ENCODE measurements at regions not wholly inside any gene's neighbourhood (a gene's known extent, or its start where the extent isn't known, plus 50 kb on each side); places are given as distances from the start of the nearest gene placed in this dataset.

DNA sequence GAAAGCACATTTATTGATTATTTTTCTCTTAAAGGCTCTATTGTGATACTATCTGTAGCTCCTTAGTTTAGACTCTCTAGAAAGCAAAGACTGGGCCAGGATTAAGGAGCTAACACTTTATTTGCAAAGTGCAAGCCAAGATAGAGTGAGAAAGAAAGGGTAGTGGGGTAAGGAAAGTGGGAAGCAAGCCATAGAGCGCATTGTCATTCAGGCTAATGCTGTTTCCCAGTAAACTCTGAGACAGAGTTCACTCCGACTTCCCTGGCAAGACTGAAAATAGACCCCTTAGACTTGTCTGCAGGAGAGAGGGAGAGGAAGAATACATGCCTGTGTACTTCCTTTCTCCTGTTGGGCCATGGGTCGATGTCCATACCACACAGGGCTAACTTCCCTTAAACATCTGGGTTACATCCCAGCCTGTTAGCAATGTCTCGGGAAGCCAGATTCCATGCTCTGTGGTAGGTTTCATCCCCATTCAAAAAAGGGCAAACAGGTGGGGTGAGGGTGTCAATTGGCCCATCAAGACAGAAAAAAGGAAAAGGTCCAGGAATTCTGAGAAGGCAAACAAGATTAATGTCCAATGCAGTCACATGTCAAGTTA is 875.8 kb upstream of the CELF2 start:
- Mint-ChIP-seq H3K9me3 (no peaks in the 10 kb centered on the region), H3K4me3 (no peak overlapping the region), H3K36me3 (ENCODE audit: low read depth) (no peaks in the 10 kb centered on the region), H3K4me1 (ENCODE audit: low read depth) (peaks cover 13% of the 10 kb centered on the region), H3K27ac (no peak overlapping the region), H3K27me3 (no peaks in the 10 kb centered on the region)

DNA sequence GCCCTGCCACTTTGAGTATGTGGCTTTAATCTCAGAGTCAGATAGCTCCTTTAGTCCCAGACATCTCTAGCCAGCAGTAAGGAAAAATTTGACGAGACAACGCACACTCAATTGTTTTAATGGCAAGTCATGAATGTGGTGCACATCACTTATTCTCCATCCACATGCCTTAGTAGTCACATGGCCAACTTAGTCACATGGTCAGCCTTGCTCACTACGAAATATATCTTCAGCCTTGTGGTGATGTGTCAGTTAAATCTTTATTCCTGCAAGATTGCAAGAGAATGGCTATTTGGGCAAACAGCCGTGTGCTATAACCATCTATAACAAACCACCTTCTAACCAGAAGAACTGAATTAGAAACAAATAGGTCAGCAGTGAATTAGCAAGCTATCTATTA is 871.1 kb upstream of the CELF2 start:
- Mint-ChIP-seq H3K4me1 (ENCODE audit: low read depth) (no peaks in the 10 kb centered on the region), H3K27ac (no peak overlapping the region), H3K4me3 (no peak overlapping the region), H3K9me3 (no peaks in the 10 kb centered on the region), H3K27me3 (peaks cover 3% of the 10 kb centered on the region), H3K36me3 (ENCODE audit: low read depth) (no peaks in the 10 kb centered on the region)

DNA sequence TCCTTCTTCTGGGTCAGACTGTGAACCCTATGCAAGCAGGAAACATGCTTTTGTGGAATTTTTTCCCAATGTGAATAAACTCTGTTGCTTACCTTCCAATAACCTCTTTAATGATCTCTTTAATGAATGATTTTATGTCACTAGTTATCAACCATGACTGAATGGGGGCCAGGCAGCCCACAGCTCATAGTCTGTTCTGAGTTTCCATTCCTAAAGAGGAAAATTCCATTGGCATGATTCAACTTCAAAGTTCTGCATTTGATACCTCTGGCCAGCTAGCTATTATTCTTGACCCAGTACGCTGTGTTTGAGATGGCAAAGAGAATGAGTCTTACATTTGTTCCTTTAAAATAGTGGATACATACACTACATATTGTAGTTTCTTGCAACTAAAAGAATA is 867.8 kb upstream of the CELF2 start:
- H3K4me3 Mint-ChIP-seq, result no peak overlapping the region
- H3K27ac Mint-ChIP-seq, result no peak overlapping the region
- no peaks in the 10 kb centered on the region for H3K4me1 Mint-ChIP-seq (ENCODE audit: low read depth)
- peaks cover 6% of the 10 kb centered on the region for H3K27me3 Mint-ChIP-seq
- peaks cover 3% of the 10 kb centered on the region for H3K9me3 Mint-ChIP-seq
- H3K36me3 Mint-ChIP-seq (ENCODE audit: low read depth), result no peaks in the 10 kb centered on the region

DNA sequence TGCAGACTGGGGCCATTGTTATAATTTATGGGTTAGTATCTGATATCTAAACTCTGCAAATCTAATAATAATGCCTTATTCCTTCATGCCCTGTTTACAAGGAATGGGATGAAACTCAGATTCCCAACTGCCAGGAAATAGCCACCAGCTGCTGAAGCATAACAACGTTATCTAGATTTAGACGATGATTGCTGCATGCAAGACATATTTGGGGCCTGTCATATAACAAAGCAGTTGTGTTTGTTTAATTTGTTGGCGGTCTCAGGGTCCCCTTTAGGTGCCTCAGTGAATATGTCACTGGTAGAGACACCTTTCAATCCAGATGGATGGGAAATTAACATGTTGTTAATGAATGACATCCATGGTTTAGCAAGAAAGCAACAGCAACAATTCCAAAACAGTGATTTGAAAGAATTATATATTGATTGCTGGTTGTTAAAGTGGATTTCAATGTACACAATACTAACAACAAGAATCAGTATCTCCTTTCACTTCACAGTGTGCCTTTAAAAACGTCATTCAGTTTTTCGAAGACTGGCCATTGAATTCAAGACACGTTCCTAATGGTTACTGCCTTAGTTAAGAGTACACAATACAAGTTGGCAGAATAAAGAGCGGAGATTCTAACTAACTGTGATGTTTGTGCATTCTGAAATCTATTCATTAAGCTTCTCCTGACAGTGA is 860.6 kb upstream of the CELF2 start:
- Mint-ChIP-seq H3K4me3 (no peak overlapping the region), H3K27me3 (peaks cover 5% of the 10 kb centered on the region), H3K36me3 (ENCODE audit: low read depth) (no peaks in the 10 kb centered on the region), H3K4me1 (ENCODE audit: low read depth) (no peaks in the 10 kb centered on the region), H3K9me3 (peaks cover 13% of the 10 kb centered on the region), H3K27ac (no peak overlapping the region)

DNA sequence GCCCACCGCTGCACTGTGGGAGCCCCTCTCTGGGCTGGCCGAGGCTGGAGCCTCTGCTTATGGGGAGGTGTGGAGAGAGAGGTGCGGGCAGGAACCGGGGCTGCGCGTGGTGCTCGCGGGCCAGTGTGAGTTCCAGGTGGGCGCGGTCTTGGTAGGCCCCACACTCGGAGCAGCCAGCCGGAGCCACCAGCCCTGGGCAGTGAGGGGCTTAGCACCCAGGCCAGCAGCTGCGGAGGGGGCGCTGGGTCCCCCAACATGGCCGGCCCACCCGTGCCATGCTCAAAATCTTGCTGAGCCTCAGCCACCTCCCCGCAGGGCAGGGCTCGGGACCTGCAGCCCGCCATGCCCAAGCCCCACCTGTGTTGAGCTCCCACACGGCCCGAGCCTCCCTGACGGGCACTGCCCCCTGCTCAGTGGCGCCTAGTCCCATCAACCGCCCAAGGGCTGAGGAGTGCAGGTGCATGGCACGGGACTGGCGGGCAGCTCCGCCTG is 856.8 kb upstream of the CELF2 start:
- peaks cover 13% of the 10 kb centered on the region for H3K9me3 Mint-ChIP-seq
- H3K27ac Mint-ChIP-seq, result no peak overlapping the region
- no peak overlapping the region for H3K4me3 Mint-ChIP-seq
- no peaks in the 10 kb centered on the region for H3K36me3 Mint-ChIP-seq (ENCODE audit: low read depth)
- peaks cover 8% of the 10 kb centered on the region for H3K27me3 Mint-ChIP-seq
- no peaks in the 10 kb centered on the region for H3K4me1 Mint-ChIP-seq (ENCODE audit: low read depth)

DNA sequence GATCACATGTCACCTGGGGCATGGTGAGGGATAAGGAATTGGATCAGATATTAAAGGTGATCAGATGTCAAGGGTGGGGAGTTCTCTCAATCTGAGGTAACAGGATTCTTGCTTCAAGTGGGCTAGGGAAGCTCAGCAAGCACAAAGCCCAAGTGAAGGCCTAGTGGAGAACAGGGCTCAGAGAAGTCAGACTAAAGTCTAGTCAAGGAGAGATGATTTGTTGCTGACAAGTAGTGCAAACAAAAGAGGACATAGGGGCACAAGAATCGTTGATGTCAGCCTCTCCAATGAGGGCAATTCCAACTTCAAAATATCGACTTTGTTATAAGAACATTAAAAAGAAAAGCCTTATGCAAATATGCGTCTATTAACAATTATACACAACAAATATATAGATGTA is 852.8 kb upstream of the CELF2 start:
- Mint-ChIP-seq H3K4me3 (no peak overlapping the region), H3K27ac (no peak overlapping the region), H3K36me3 (ENCODE audit: low read depth) (no peaks in the 10 kb centered on the region), H3K27me3 (peaks cover 3% of the 10 kb centered on the region), H3K4me1 (ENCODE audit: low read depth) (no peaks in the 10 kb centered on the region), H3K9me3 (peaks cover 5% of the 10 kb centered on the region)

DNA sequence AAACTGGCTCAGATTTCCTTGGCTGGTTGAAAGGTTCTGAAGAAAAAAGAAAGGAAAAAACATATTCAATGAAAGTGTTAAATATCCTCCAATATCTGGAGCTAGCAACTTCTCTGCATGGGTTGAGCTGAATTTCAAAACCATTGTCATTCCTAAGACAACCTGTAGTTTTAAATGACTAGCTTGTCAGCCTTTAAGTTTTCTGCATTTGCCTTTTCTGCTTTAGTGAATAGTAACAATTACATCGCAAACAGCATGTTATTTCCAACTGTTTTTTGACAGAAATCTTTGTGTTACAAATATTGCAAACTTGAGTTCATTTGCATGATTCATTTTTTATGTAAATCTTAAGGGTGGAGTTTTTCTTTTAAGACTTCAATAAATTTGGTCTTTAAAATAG is 852.3 kb upstream of the CELF2 start:
- no peak overlapping the region for H3K27ac Mint-ChIP-seq
- peaks cover 3% of the 10 kb centered on the region for H3K27me3 Mint-ChIP-seq

DNA sequence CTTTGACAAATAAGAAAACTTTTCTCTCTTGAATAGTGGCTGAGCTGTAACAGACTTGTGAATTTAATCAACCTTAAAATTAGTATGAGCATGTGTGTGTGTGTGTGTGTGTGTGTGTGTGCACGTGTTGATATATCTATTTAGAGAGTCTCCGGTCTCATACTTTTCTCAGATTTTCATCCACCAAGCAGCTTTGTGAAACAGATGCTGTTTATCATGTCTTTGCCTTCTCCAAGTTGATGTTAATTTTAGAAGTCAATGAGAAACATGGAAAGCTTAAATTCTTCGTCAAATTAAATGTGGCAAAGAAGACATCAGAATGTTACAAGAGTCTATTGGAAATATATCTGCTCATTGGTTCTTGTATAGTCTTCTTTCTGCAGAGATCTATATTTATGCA is 839.2 kb upstream of the CELF2 start:
- no peak overlapping the region for H3K4me3 Mint-ChIP-seq
- no peak overlapping the region for H3K27ac Mint-ChIP-seq
- H3K4me1 Mint-ChIP-seq (ENCODE audit: low read depth), result no peaks in the 10 kb centered on the region
- no peaks in the 10 kb centered on the region for H3K9me3 Mint-ChIP-seq
- H3K36me3 Mint-ChIP-seq (ENCODE audit: low read depth), result no peaks in the 10 kb centered on the region
- H3K27me3 Mint-ChIP-seq, result peaks cover 6% of the 10 kb centered on the region

More for the DNA sequence above, 852.3 kb upstream of the CELF2 start:
- H3K4me1 Mint-ChIP-seq (ENCODE audit: low read depth), result no peaks in the 10 kb centered on the region
- H3K9me3 Mint-ChIP-seq, result no peaks in the 10 kb centered on the region
- no peaks in the 10 kb centered on the region for H3K36me3 Mint-ChIP-seq (ENCODE audit: low read depth)
- no peak overlapping the region for H3K4me3 Mint-ChIP-seq

DNA sequence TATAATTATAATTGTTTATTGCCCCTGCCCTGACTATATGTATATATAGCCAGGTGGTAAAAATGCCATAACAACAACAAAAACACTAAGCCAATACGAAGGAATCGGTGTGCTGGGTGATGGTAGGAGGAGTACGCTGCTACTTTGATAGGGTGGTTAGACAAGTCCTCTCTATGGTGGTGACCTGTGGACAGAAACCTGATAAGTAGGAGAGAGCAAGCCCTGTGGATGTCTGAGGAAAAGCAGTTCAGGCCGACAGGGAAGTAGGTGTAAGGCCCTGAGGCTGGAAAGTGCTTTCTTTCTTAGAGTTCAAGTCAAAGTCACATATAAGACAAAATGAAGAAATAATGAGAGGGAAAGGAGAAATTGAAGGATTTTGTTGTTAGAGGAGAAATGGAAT is 823.8 kb upstream of the CELF2 start:
- Mint-ChIP-seq H3K9me3 (peaks cover 4% of the 10 kb centered on the region), H3K27me3 (peaks cover 6% of the 10 kb centered on the region), H3K4me3 (no peak overlapping the region), H3K4me1 (ENCODE audit: low read depth) (no peaks in the 10 kb centered on the region), H3K27ac (no peak overlapping the region), H3K36me3 (ENCODE audit: low read depth) (no peaks in the 10 kb centered on the region)

DNA sequence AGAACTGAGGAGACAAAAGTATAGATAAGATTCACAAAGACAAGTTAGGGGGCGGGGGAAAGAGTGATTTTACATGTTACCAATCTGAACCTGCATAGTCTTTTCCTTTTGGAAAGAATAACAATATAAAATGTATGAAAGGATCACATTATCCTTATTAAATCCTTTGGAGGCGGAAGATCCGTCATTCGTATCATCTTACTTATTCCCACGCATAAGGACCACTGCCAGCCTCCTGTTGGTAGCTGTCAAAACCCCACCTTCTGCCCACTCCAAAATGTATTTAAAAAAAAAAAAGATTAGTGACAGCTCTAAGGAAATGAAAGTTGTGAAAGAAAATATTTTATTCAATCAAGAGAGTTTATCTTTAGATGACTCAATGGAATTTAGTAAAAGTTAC is 821.0 kb upstream of the CELF2 start:
- no peaks in the 10 kb centered on the region for H3K4me1 Mint-ChIP-seq (ENCODE audit: low read depth)
- no peaks in the 10 kb centered on the region for H3K9me3 Mint-ChIP-seq
- no peaks in the 10 kb centered on the region for H3K36me3 Mint-ChIP-seq (ENCODE audit: low read depth)
- peaks cover 11% of the 10 kb centered on the region for H3K27me3 Mint-ChIP-seq
- no peak overlapping the region for H3K4me3 Mint-ChIP-seq
- H3K27ac Mint-ChIP-seq, result no peak overlapping the region

DNA sequence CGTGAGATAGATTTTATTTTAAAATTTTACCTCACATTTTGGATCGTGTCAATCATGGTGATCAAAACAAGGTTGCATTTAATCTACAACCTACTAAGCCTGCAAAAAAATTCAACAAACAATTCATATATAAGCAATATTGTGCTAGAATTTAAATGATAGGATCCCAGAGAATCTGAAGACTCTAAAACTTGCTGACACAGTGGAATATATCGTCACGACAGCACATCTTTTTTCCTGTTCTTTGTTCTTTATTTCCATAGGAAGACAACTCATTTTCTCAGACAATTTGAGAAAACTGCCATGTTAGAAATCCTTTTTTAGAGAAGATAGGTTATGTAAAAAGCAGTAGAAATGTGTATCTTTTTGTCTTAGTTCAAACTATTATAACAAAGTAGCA is 820.2 kb upstream of the CELF2 start:
- no peak overlapping the region for H3K4me3 Mint-ChIP-seq
- H3K4me1 Mint-ChIP-seq (ENCODE audit: low read depth), result no peaks in the 10 kb centered on the region
- no peaks in the 10 kb centered on the region for H3K9me3 Mint-ChIP-seq
- H3K36me3 Mint-ChIP-seq (ENCODE audit: low read depth), result no peaks in the 10 kb centered on the region
- no peak overlapping the region for H3K27ac Mint-ChIP-seq
- peaks cover 11% of the 10 kb centered on the region for H3K27me3 Mint-ChIP-seq

DNA sequence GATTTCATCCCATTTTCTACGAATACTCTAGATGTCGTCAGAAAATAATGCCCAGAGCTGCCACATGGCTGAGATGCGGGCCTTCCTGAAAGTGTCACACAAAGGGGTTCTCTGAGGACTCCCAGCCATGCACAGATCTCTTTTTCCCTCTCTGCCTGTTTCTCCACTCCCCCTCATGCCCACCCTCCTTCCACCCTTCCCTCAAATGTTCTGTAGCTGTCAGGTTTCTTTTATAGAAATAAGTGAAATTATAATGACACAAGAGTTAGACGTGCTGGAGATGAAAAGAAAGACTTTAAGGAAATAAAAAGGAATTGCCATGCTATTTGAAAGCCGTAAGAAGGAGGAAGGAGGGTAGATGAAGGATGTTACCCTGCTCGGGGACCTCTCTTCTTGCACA is 819.3 kb upstream of the CELF2 start:
- Mint-ChIP-seq H3K27me3 (peaks cover 11% of the 10 kb centered on the region), H3K4me1 (ENCODE audit: low read depth) (no peaks in the 10 kb centered on the region), H3K27ac (no peak overlapping the region)

DNA sequence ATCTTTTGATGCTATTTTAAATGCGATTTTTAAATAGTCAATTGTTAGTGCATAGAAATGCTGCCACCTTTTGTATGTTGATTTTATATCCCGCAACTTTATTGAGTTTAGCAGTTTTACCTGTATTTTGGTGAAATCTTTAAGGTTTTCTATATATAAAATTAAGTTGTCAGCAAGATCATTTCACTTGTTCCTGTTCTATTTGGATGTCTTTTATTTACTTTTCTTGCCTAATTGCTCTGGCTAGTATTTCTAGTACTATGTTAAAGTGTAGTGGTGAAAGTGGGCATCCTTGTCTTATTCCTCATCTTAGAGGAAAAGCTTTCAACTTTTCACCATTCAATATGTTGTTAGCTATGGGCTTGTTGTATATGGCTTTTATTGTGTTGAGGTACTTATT is 813.3 kb upstream of the CELF2 start:
- Mint-ChIP-seq H3K27ac (no peak overlapping the region), H3K4me1 (ENCODE audit: low read depth) (no peaks in the 10 kb centered on the region), H3K27me3 (peaks cover 4% of the 10 kb centered on the region), H3K9me3 (peaks cover 8% of the 10 kb centered on the region), H3K36me3 (ENCODE audit: low read depth) (no peaks in the 10 kb centered on the region), H3K4me3 (no peak overlapping the region)

More for the DNA sequence above, 819.3 kb upstream of the CELF2 start:
- Mint-ChIP-seq H3K9me3 (peaks cover 4% of the 10 kb centered on the region), H3K4me3 (no peak overlapping the region), H3K36me3 (ENCODE audit: low read depth) (no peaks in the 10 kb centered on the region)

DNA sequence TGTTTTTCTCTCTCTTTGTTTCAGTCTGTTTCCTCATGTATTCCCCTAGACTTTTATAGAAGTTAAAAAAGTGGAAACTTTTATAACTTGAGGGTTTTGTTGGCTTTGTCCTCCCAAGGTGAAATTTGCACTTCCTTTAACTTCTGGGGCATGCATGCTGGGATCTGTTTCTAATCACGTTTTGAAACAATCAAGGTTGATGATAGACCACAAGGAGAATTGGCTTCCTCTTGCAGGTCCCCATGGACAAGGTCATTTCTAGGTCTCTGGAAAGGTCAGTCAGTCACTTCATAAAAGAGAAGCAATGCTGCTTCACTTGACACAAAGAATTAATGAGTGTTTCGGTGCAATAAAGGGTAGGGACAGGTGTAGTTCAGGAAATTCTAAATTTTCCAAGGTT is 811.8 kb upstream of the CELF2 start:
- peaks cover 8% of the 10 kb centered on the region for H3K9me3 Mint-ChIP-seq
- no peaks in the 10 kb centered on the region for H3K27me3 Mint-ChIP-seq
- H3K36me3 Mint-ChIP-seq (ENCODE audit: low read depth), result no peaks in the 10 kb centered on the region
- no peak overlapping the region for H3K4me3 Mint-ChIP-seq
- no peaks in the 10 kb centered on the region for H3K4me1 Mint-ChIP-seq (ENCODE audit: low read depth)
- H3K27ac Mint-ChIP-seq, result no peak overlapping the region

DNA sequence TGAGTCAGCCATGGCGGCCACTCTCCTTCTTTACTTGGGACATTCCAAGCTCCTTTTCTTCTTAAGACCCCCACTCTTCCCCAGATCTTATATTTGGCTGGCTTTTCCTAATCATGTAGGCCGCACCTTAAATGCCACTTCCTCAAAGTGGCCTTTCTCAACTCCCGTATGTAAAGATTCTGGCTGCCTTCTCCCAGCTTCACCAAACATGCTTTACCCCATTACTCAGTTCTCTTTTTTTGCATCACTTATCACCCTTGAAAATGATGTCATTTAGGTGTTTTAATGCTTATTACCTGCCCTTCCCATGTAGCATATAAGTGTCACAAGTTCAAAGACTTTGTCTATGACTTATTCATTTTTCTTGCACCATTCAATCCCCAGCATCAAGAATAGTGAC is 810.1 kb upstream of the CELF2 start:
- no peak overlapping the region for H3K4me3 Mint-ChIP-seq
- H3K9me3 Mint-ChIP-seq, result peaks cover 8% of the 10 kb centered on the region
- no peaks in the 10 kb centered on the region for H3K4me1 Mint-ChIP-seq (ENCODE audit: low read depth)
- H3K27me3 Mint-ChIP-seq, result no peaks in the 10 kb centered on the region
- no peak overlapping the region for H3K27ac Mint-ChIP-seq
- no peaks in the 10 kb centered on the region for H3K36me3 Mint-ChIP-seq (ENCODE audit: low read depth)

DNA sequence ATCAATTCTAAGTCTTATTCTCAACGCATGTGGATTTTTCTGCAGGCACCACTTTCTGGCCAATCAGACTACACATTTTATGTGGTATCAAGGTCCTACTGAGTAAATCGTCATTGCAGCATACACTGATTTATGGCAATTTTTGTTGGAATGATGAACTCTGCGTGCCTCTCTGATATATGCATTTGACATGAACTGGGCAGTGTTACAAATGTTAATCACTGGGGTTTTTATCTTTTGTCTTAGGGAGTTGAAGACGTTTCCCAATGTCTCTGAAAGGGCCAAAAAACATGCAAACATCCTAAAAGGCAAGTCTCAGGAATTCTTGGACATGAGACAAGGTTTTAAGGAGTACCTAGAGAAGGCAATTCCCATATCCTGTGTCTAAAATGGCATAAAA is 809.5 kb upstream of the CELF2 start:
- Mint-ChIP-seq H3K36me3 (ENCODE audit: low read depth) (no peaks in the 10 kb centered on the region), H3K27me3 (no peaks in the 10 kb centered on the region), H3K4me3 (no peak overlapping the region), H3K27ac (no peak overlapping the region), H3K4me1 (ENCODE audit: low read depth) (no peaks in the 10 kb centered on the region), H3K9me3 (peaks cover 5% of the 10 kb centered on the region)

Data from stimulated activated naive CD8-positive, alpha-beta T cell treated with anti-CD3 and anti-CD28 coated beads, Interleukin-15, Interleukin-2, amounts not matched to agents 100 ng/mL and 50 ng/mL, for 24 hours (primary cell).